Occipital lobe (tissue), 1 donor: ENCODE measurements at regions not wholly inside any gene's neighbourhood (a gene's known extent, or its start where the extent isn't known, plus 50 kb on each side); places are given as distances from the start of the nearest gene placed in this dataset.
"Not testable (repeated sequence)": the region's sequence is repeated elsewhere in the genome, so short reads cannot be mapped to it uniquely, and the experiment has no call there.

Source experiments
- DNase-seq: peaks from one replicate; lab custom pipeline; 2025; lab: John Stamatoyannopoulos, UW

- DNase-seq: no peak
These were observed 128.9 kb upstream of the CCNH start for GRCh38 chr5:87541676-87542075.

GRCh38 chr5:87541033-87541432 lies 128.3 kb upstream of the CCNH start:
- peak; percentile 55 for DNase-seq

- DNase-seq: no peak
These were observed 127.1 kb upstream of the CCNH start for GRCh38 chr5:87539839-87540238.

GRCh38 chr5:87536365-87536764 lies 123.6 kb upstream of the CCNH start:
- DNase-seq: no peak

GRCh38 chr5:87535706-87536105 lies 123.0 kb upstream of the CCNH start:
- DNase-seq: no peak

GRCh38 chr5:87529486-87530076 lies 116.9 kb upstream of the CCNH start:
- DNase-seq: no peak

GRCh38 chr5:87526131-87526530 lies 113.4 kb upstream of the CCNH start:
- no peak for DNase-seq

GRCh38 chr5:87524217-87524616 lies 111.5 kb upstream of the CCNH start:
- no peak for DNase-seq

- not testable (repeated sequence) for DNase-seq
These were observed 99.0 kb upstream of the CCNH start for GRCh38 chr5:87511778-87512177.

- DNase-seq: no peak
These were observed 90.3 kb upstream of the CCNH start for GRCh38 chr5:87503004-87503403.

GRCh38 chr5:87499478-87500410 lies 87.0 kb upstream of the CCNH start:
- no peak for DNase-seq
